HL-60 (cell line): ENCODE measurements at regions not wholly inside any gene's neighbourhood (a gene's known extent, or its start where the extent isn't known, plus 50 kb on each side); places are given as distances from the start of the nearest gene placed in this dataset.

Experiments used
- DNase-seq, 2 experiments: peaks; one replicate each; pipeline ENCODE4 v3.0.0-alpha.2; 2010 to 2020; ENCODE audit warnings: low read depth in 1 of 2, low spot score in 1 of 2
- H3K27ac ChIP-seq: fragments of 250-450 bp; sonication (Bioruptor Pico); replicated peaks from 2 replicates; pipeline ENCODE4 v1.5.1; 2020; ENCODE audit warnings: mild to moderate bottlenecking, moderate library complexity
- H3K27me3 ChIP-seq: fragments of 250-450 bp; sonication (Bioruptor Pico); 2 replicates; pipeline ENCODE4 v1.5.1; 2021; ENCODE audit warnings: mild to moderate bottlenecking, moderate library complexity; ENCODE audit not compliant: insufficient read depth, poor library complexity, severe bottlenecking
- H3K4me3 ChIP-seq: replicated peaks from 2 replicates; pipeline ENCODE4 v1.5.1; 2011; ENCODE audit warnings: mild to moderate bottlenecking, control low read depth, low read length; ENCODE audit not compliant: insufficient read depth
- CTCF ChIP-seq: IDR thresholded peaks from one replicate; pipeline ENCODE4 v1.5.1; 2011; ENCODE audit warnings: low read length, control low read depth, inconsistent platforms; ENCODE audit not compliant: insufficient read depth
- GABPA ChIP-seq: IDR thresholded peaks from 2 replicates; pipeline ENCODE4 v1.6.1; 2012; ENCODE audit warnings: low read depth
- POLR2AphosphoS5 ChIP-seq: IDR thresholded peaks from 2 replicates; pipeline ENCODE4 v1.6.1; 2012; ENCODE audit warnings: low read depth
- REST ChIP-seq: IDR thresholded peaks from 2 replicates; pipeline ENCODE4 v1.6.1; 2012; ENCODE audit warnings: low read depth; ENCODE audit not compliant: insufficient replicate concordance
- SPI1 ChIP-seq: IDR thresholded peaks from 2 replicates; pipeline ENCODE4 v1.6.1; 2012; ENCODE audit warnings: low read depth, mild to moderate bottlenecking, borderline replicate concordance

- Histone ChIP-seq H3K27ac (no peak overlapping the region), H3K4me3 (no peak overlapping the region), H3K27me3 (no peaks in the 10 kb centered on the region)
- TF ChIP-seq SPI1 (no peak), REST (no peak), POLR2AphosphoS5 (no peak), GABPA (no peak), CTCF (no peak)
- DNase-seq: no peak
Observed at GRCh38 chr1:57637155-57637554, 213.3 kb upstream of the DAB1 start.

GRCh38 chr1:57633881-57634280 lies 210.0 kb upstream of the DAB1 start:
- Histone ChIP-seq H3K27me3 (no peaks in the 10 kb centered on the region), H3K4me3 (no peak overlapping the region), H3K27ac (no peak overlapping the region)
- TF ChIP-seq REST (no peak), SPI1 (no peak), GABPA (no peak), CTCF (no peak), POLR2AphosphoS5 (no peak)
- no peak for DNase-seq

- no peak for DNase-seq
- Histone ChIP-seq H3K27ac (no peak overlapping the region), H3K27me3 (no peaks in the 10 kb centered on the region), H3K4me3 (no peak overlapping the region)
- TF ChIP-seq GABPA (no peak), REST (no peak), SPI1 (no peak), CTCF (no peak), POLR2AphosphoS5 (no peak)
Observed at GRCh38 chr1:57633056-57633455, 209.2 kb upstream of the DAB1 start.
